ENCODE measurements at regions not wholly inside any gene's neighbourhood (a gene's known extent, or its start where the extent isn't known, plus 50 kb on each side); places are given as distances from the start of the nearest gene placed in this dataset.

GRCh38 chr3:76938962-76939361 is 100.9 kb upstream of the ROBO2 start:
- no peak for DNase-seq (ENCODE audit: low spot score)
- H3K4me1 ChIP-seq, result no peaks in the 10 kb centered on the region
- no peak overlapping the region for H3K4me3 ChIP-seq
- no peaks in the 10 kb centered on the region for H3K9me3 ChIP-seq
- TF ChIP-seq CTCF (IDR thresholded peaks at IDR 0.05), result no peak
- H3K27me3 ChIP-seq, result no peaks in the 10 kb centered on the region
- H3K27ac ChIP-seq, result no peak overlapping the region
- no peaks in the 10 kb centered on the region for H3K36me3 ChIP-seq

- Histone ChIP-seq H3K4me3 (no peak overlapping the region), H3K4me1 (no peaks in the 10 kb centered on the region), H3K36me3 (no peaks in the 10 kb centered on the region), H3K9me3 (no peaks in the 10 kb centered on the region), H3K27ac (no peak overlapping the region), H3K27me3 (no peaks in the 10 kb centered on the region)
- no peak for DNase-seq (ENCODE audit: low spot score)
- TF ChIP-seq CTCF (IDR thresholded peaks at IDR 0.05), result no peak
Measured at GRCh38 chr3:76940181-76940770, 99.6 kb upstream of the ROBO2 start.

GRCh38 chr3:76941376-76941775 is 98.5 kb upstream of the ROBO2 start:
- H3K36me3 ChIP-seq, result no peaks in the 10 kb centered on the region
- H3K27ac ChIP-seq, result no peak overlapping the region
- H3K4me3 ChIP-seq, result no peak overlapping the region
- no peaks in the 10 kb centered on the region for H3K9me3 ChIP-seq
- no peak for TF ChIP-seq CTCF (IDR thresholded peaks at IDR 0.05)
- no peak for DNase-seq (ENCODE audit: low spot score)
- no peaks in the 10 kb centered on the region for H3K27me3 ChIP-seq
- no peaks in the 10 kb centered on the region for H3K4me1 ChIP-seq

- no peaks in the 10 kb centered on the region for H3K36me3 ChIP-seq
- H3K4me1 ChIP-seq, result no peaks in the 10 kb centered on the region
- no peaks in the 10 kb centered on the region for H3K27me3 ChIP-seq
- no peak overlapping the region for H3K4me3 ChIP-seq
- TF ChIP-seq CTCF (IDR thresholded peaks at IDR 0.05), result no peak
- no peaks in the 10 kb centered on the region for H3K9me3 ChIP-seq
- no peak overlapping the region for H3K27ac ChIP-seq
- no peak for DNase-seq (ENCODE audit: low spot score)
Measured at GRCh38 chr3:76942101-76942500, 97.8 kb upstream of the ROBO2 start.

- Histone ChIP-seq H3K27ac (no peak overlapping the region), H3K36me3 (no peaks in the 10 kb centered on the region), H3K27me3 (no peaks in the 10 kb centered on the region), H3K9me3 (no peaks in the 10 kb centered on the region), H3K4me1 (no peaks in the 10 kb centered on the region), H3K4me3 (no peak overlapping the region)
- TF ChIP-seq CTCF (IDR thresholded peaks at IDR 0.05), result no peak
- DNase-seq (ENCODE audit: low spot score), result no peak
Measured at GRCh38 chr3:76943058-76943457, 96.8 kb upstream of the ROBO2 start.

- no peak overlapping the region for H3K4me3 ChIP-seq
- no peaks in the 10 kb centered on the region for H3K4me1 ChIP-seq
- no peaks in the 10 kb centered on the region for H3K36me3 ChIP-seq
- no peak overlapping the region for H3K27ac ChIP-seq
- no peaks in the 10 kb centered on the region for H3K9me3 ChIP-seq
- no peak for DNase-seq (ENCODE audit: low spot score)
- no peaks in the 10 kb centered on the region for H3K27me3 ChIP-seq
- TF ChIP-seq CTCF (IDR thresholded peaks at IDR 0.05), result no peak
Measured at GRCh38 chr3:76943671-76944070, 96.2 kb upstream of the ROBO2 start.
